Neural progenitor cell (in vitro differentiated cells): ENCODE measurements at regions not wholly inside any gene's neighbourhood (a gene's known extent, or its start where the extent isn't known, plus 50 kb on each side); places are given as distances from the start of the nearest gene placed in this dataset.

ENCODE experiments used
- DNase-seq: peaks from one replicate; pipeline ENCODE4 v3.0.0-alpha.2; 2016; ENCODE audit warnings: low spot score
- H2AFZ ChIP-seq: fragments of 200-600 bp; sonication (generic); replicated peaks from 2 replicates; pipeline ENCODE4 v1.6.1; 2016; ENCODE audit warnings: antibody characterized with exemption
- H3F3A ChIP-seq: fragments of 200-600 bp; sonication (generic); 2 replicates; pipeline ENCODE4 v1.6.1; 2016; ENCODE audit warnings: antibody characterized with exemption, low read depth
- H3K27ac ChIP-seq: fragments of 200-600 bp; sonication (generic); 2 replicates; pipeline ENCODE4 v1.5.1; 2016; ENCODE audit warnings: mild to moderate bottlenecking
- H3K27me3 ChIP-seq: fragments of 200-600 bp; sonication (generic); 2 replicates; pipeline ENCODE4 v1.6.1; 2016; ENCODE audit warnings: mild to moderate bottlenecking, moderate library complexity
- H3K36me3 ChIP-seq: fragments of 200-600 bp; sonication (generic); 2 replicates; pipeline ENCODE4 v1.5.1; 2016
- H3K4me1 ChIP-seq: fragments of 200-600 bp; sonication (generic); 2 replicates; pipeline ENCODE4 v1.6.1; 2016; ENCODE audit warnings: mixed run types
- H3K4me2 ChIP-seq: fragments of 200-600 bp; sonication (generic); 2 replicates; pipeline ENCODE4 v1.6.1; 2016
- H3K4me3 ChIP-seq: fragments of 200-600 bp; sonication (generic); 2 replicates; pipeline ENCODE4 v1.5.1; 2016
- H3K79me2 ChIP-seq: fragments of 200-600 bp; sonication (generic); 2 replicates; pipeline ENCODE4 v1.6.1; 2016; ENCODE audit warnings: low read depth
- H3K9ac ChIP-seq: fragments of 200-600 bp; sonication (generic); 2 replicates; pipeline ENCODE4 v1.6.1; 2016
- H3K9me3 ChIP-seq: fragments of 200-600 bp; sonication (generic); 2 replicates; pipeline ENCODE4 v1.5.1; 2016; ENCODE audit warnings: low read depth
- H4K20me1 ChIP-seq: fragments of 200-600 bp; sonication (generic); 2 replicates; pipeline ENCODE4 v1.6.1; 2016; ENCODE audit warnings: low read depth
- H3K27ac Mint-ChIP-seq: 3 replicates; pipeline ENCODE4 v1.8.0; 2021; ENCODE audit warnings: mixed read lengths
- H3K27me3 Mint-ChIP-seq: 2 replicates; pipeline ENCODE4 v1.8.0; 2022; ENCODE audit warnings: low read depth, mild to moderate bottlenecking, inconsistent platforms, moderate library complexity, mixed read lengths; ENCODE audit not compliant: insufficient read depth
- H3K36me3 Mint-ChIP-seq: 3 replicates; pipeline ENCODE4 v1.8.0; 2021; ENCODE audit warnings: mixed read lengths
- H3K4me1 Mint-ChIP-seq: 3 replicates; pipeline ENCODE4 v1.8.0; 2021; ENCODE audit warnings: mixed read lengths
- H3K4me3 Mint-ChIP-seq: 3 replicates; pipeline ENCODE4 v1.8.0; 2021; ENCODE audit warnings: mild to moderate bottlenecking, moderate library complexity, mixed read lengths
- H3K9me3 Mint-ChIP-seq: 3 replicates; pipeline ENCODE4 v1.8.0; 2020; ENCODE audit warnings: mixed read lengths
- EZH2 ChIP-seq: fragments of 200-600 bp; sonication (generic); IDR thresholded peaks from 2 replicates; pipeline ENCODE4 v1.6.1; 2017; ENCODE audit warnings: antibody characterized with exemption, mild to moderate bottlenecking, moderate library complexity
- EZH2phosphoT487 ChIP-seq: fragments of 200-600 bp; sonication (generic); IDR thresholded peaks from 2 replicates; pipeline ENCODE4 v1.6.1; 2017; ENCODE audit warnings: antibody characterized with exemption
- TF ChIP-seq, protein P1 (sequence below): fragments of 200-600 bp; sonication (generic); IDR thresholded peaks from 2 replicates; pipeline ENCODE4 v1.5.1; 2017; ENCODE audit warnings: antibody characterized with exemption, mild to moderate bottlenecking

DNA sequence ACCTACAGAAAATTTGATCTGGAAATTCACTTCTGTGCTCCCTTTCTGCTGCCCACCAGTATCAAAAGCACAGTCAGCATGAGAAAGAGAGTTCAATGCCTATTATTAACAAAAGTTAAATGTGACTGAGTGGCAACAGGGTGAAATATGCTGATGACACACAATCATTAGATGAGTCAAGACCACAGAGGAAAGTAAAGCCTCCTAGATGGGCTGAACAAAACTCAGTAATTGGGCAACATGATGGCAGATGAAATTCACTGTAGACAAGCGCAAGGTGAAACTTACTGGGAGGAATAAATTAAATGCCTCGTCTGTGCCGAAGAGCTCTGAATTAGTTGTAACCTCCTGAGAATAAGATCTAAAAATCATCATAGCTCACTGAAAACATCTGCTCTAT lies 752.8 kb downstream of the IRX1 start:
- Histone ChIP-seq H4K20me1 (no peaks in the 10 kb centered on the region), H3K4me1 (no peaks in the 10 kb centered on the region), H3K4me2 (no peak overlapping the region), H3K9me3 (no peaks in the 10 kb centered on the region), H3K27me3 (no peaks in the 10 kb centered on the region), H3K9ac (no peak overlapping the region), H3K4me3 (no peak overlapping the region), H3F3A (no peaks in the 10 kb centered on the region), H3K36me3 (no peaks in the 10 kb centered on the region), H2AFZ (no peak overlapping the region), H3K79me2 (no peaks in the 10 kb centered on the region), H3K27ac (no peak overlapping the region)
- H3K4me3 Mint-ChIP-seq, result no peak overlapping the region
- DNase-seq, result no peak
- no peaks in the 10 kb centered on the region for H3K27me3 Mint-ChIP-seq
- H3K9me3 Mint-ChIP-seq, result no peaks in the 10 kb centered on the region
- H3K27ac Mint-ChIP-seq, result no peak overlapping the region
- TF ChIP-seq EZH2, result no peak
- TF ChIP-seq EZH2phosphoT487, result no peak
- TF ChIP-seq, protein P1, sequence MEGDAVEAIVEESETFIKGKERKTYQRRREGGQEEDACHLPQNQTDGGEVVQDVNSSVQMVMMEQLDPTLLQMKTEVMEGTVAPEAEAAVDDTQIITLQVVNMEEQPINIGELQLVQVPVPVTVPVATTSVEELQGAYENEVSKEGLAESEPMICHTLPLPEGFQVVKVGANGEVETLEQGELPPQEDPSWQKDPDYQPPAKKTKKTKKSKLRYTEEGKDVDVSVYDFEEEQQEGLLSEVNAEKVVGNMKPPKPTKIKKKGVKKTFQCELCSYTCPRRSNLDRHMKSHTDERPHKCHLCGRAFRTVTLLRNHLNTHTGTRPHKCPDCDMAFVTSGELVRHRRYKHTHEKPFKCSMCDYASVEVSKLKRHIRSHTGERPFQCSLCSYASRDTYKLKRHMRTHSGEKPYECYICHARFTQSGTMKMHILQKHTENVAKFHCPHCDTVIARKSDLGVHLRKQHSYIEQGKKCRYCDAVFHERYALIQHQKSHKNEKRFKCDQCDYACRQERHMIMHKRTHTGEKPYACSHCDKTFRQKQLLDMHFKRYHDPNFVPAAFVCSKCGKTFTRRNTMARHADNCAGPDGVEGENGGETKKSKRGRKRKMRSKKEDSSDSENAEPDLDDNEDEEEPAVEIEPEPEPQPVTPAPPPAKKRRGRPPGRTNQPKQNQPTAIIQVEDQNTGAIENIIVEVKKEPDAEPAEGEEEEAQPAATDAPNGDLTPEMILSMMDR, result no peak
- H3K36me3 Mint-ChIP-seq, result no peaks in the 10 kb centered on the region
- H3K4me1 Mint-ChIP-seq, result no peaks in the 10 kb centered on the region

- Histone ChIP-seq H3K4me2 (no peak overlapping the region), H3K79me2 (no peaks in the 10 kb centered on the region), H3F3A (no peaks in the 10 kb centered on the region), H2AFZ (no peak overlapping the region), H3K27ac (no peak overlapping the region), H3K27me3 (no peaks in the 10 kb centered on the region), H3K4me3 (no peak overlapping the region), H3K9ac (no peak overlapping the region), H3K9me3 (no peaks in the 10 kb centered on the region), H3K36me3 (no peaks in the 10 kb centered on the region), H4K20me1 (no peaks in the 10 kb centered on the region), H3K4me1 (no peaks in the 10 kb centered on the region)
- Mint-ChIP-seq H3K36me3 (no peaks in the 10 kb centered on the region), H3K27ac (no peak overlapping the region), H3K4me1 (no peaks in the 10 kb centered on the region), H3K4me3 (no peak overlapping the region), H3K9me3 (no peaks in the 10 kb centered on the region), H3K27me3 (no peaks in the 10 kb centered on the region)
- DNase-seq, result no peak
- TF ChIP-seq, protein P1, result no peak
- no peak for TF ChIP-seq EZH2
- no peak for TF ChIP-seq EZH2phosphoT487
These were observed 753.3 kb downstream of the IRX1 start for GRCh38 chr5:4348919-4349318.

- no peaks in the 10 kb centered on the region for H3K9me3 Mint-ChIP-seq
- TF ChIP-seq EZH2phosphoT487 (no peak), EZH2 (no peak)
- TF ChIP-seq, protein P1, result no peak
- Histone ChIP-seq H3K79me2 (no peaks in the 10 kb centered on the region), H3K27ac (no peak overlapping the region), H3K9me3 (no peaks in the 10 kb centered on the region), H3K4me1 (no peaks in the 10 kb centered on the region), H3K4me3 (no peak overlapping the region), H3K4me2 (no peak overlapping the region), H2AFZ (no peak overlapping the region), H3K36me3 (no peaks in the 10 kb centered on the region), H4K20me1 (no peaks in the 10 kb centered on the region), H3F3A (no peaks in the 10 kb centered on the region), H3K27me3 (no peaks in the 10 kb centered on the region), H3K9ac (no peak overlapping the region)
- H3K27ac Mint-ChIP-seq, result peak overlapping the region; percentile 82
- DNase-seq, result no peak
- peaks cover 4% of the 10 kb centered on the region for H3K27me3 Mint-ChIP-seq
- no peaks in the 10 kb centered on the region for H3K4me1 Mint-ChIP-seq
- no peaks in the 10 kb centered on the region for H3K36me3 Mint-ChIP-seq
- H3K4me3 Mint-ChIP-seq, result no peak overlapping the region
These were observed 760.6 kb downstream of the IRX1 start for GRCh38 chr5:4356201-4356600.

GRCh38 chr5:4359847-4360246 lies 764.2 kb downstream of the IRX1 start:
- no peaks in the 10 kb centered on the region for H3K9me3 Mint-ChIP-seq
- Histone ChIP-seq H3K27me3 (no peaks in the 10 kb centered on the region), H3K9me3 (no peaks in the 10 kb centered on the region), H3K4me2 (no peak overlapping the region), H3K79me2 (no peaks in the 10 kb centered on the region), H3F3A (no peaks in the 10 kb centered on the region), H2AFZ (no peak overlapping the region), H4K20me1 (no peaks in the 10 kb centered on the region), H3K27ac (no peak overlapping the region), H3K4me3 (no peak overlapping the region), H3K4me1 (no peaks in the 10 kb centered on the region), H3K36me3 (no peaks in the 10 kb centered on the region), H3K9ac (no peak overlapping the region)
- no peak for DNase-seq
- H3K36me3 Mint-ChIP-seq, result no peaks in the 10 kb centered on the region
- no peak overlapping the region for H3K4me3 Mint-ChIP-seq
- TF ChIP-seq, protein P1, result no peak
- TF ChIP-seq EZH2phosphoT487 (no peak), EZH2 (no peak)
- H3K27ac Mint-ChIP-seq, result no peak overlapping the region
- peaks cover 4% of the 10 kb centered on the region for H3K27me3 Mint-ChIP-seq
- peaks cover 14% of the 10 kb centered on the region for H3K4me1 Mint-ChIP-seq
